Skeletal muscle tissue (tissue), 3 donors: ENCODE measurements at regions not wholly inside any gene's neighbourhood (a gene's known extent, or its start where the extent isn't known, plus 50 kb on each side); places are given as distances from the start of the nearest gene placed in this dataset.

Experiments
- H3K27ac ChIP-seq: one replicate; pipeline ENCODE4 v1.7.0; 2013; ENCODE audit warnings: mild to moderate bottlenecking, low read depth, low read length, inconsistent platforms
- H3K27me3 ChIP-seq, 3 donors: one replicate each; pipeline ENCODE4 v1.7.0; 2013; ENCODE audit warnings: low read length in 3 of 3; ENCODE audit not compliant: control insufficient read depth in 3 of 3, insufficient read depth in 3 of 3
- H3K36me3 ChIP-seq, 3 donors: one replicate each; pipeline ENCODE4 v1.7.0; 2013; ENCODE audit warnings: low read length in 3 of 3; ENCODE audit not compliant: control insufficient read depth in 3 of 3, insufficient read depth in 3 of 3
- H3K4me1 ChIP-seq, 3 donors: one replicate each; pipeline ENCODE4 v1.7.0; 2013; ENCODE audit warnings: low read length in 3 of 3, mild to moderate bottlenecking in 3 of 3; ENCODE audit not compliant: control insufficient read depth in 3 of 3, insufficient read depth in 3 of 3
- H3K4me3 ChIP-seq, 3 donors: one replicate each; pipeline ENCODE4 v1.7.0; 2013; ENCODE audit warnings: low read length in 3 of 3
- H3K9ac ChIP-seq, 3 donors: one replicate each; pipeline ENCODE4 v1.7.0; 2013; ENCODE audit warnings: low read length in 3 of 3, mild to moderate bottlenecking in 3 of 3, moderate library complexity in 2 of 3, low read depth in 1 of 3
- H3K9me3 ChIP-seq, 3 donors: one replicate each; pipeline ENCODE4 v1.7.0; 2013; ENCODE audit warnings: low read length in 3 of 3; ENCODE audit not compliant: control insufficient read depth in 3 of 3
- donor health status: Osteomylitis.

DNA sequence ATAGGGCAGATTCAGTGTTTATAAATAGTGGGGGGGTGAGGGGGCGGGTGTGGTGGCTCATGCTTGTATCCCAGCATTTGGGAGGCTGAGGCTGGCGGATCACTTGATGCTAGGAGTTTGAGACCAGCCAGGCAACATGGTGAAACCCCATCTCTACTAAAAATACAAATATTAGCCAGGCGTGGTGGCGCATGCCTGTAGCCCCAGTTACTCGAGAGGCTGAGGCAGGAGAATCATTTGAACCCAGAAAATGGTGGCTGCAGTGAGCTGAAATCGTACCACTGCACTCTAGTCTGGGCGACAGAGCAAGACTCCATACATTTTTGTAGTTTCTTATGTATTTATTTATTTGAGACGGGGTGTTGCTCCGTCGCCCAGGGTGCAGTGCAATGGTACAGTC lies 109.0 kb upstream of the ZNF217 start:
- Histone ChIP-seq H3K27me3 (no peaks in the 10 kb centered on the region), H3K36me3 (no peaks in the 10 kb centered on the region), H3K9me3 (no peaks in the 10 kb centered on the region), H3K4me3 (no peak overlapping the region), H3K27ac (no peak overlapping the region), H3K4me1 (peaks cover 0 to 2% (median 0%) of the 10 kb centered on the region in 3 donors), H3K9ac (no peak overlapping the region)

DNA sequence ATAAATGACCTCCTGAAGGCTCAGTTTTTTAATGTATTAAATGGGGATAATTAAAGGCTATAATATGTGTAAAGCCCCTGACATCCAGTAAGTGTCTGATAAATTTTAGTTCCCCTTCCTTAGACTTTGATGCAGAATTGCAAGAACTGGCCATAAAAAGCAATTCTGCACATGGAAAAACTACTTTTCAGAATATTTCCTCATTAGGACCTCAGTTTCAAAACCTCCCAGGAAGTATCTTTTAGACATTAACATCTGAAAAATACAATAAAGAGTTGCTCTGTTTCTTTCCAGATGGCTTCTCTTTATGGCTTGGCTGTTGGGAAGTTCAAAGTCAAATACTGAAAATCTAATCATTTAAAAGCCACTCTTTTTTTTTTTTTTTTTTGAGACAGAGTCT lies 106.3 kb upstream of the ZNF217 start:
- no peaks in the 10 kb centered on the region for H3K27me3 ChIP-seq
- no peaks in the 10 kb centered on the region for H3K4me1 ChIP-seq
- no peak overlapping the region for H3K4me3 ChIP-seq
- H3K27ac ChIP-seq, result no peak overlapping the region
- no peak overlapping the region for H3K9ac ChIP-seq
- H3K36me3 ChIP-seq, result no peaks in the 10 kb centered on the region
- no peaks in the 10 kb centered on the region for H3K9me3 ChIP-seq

DNA sequence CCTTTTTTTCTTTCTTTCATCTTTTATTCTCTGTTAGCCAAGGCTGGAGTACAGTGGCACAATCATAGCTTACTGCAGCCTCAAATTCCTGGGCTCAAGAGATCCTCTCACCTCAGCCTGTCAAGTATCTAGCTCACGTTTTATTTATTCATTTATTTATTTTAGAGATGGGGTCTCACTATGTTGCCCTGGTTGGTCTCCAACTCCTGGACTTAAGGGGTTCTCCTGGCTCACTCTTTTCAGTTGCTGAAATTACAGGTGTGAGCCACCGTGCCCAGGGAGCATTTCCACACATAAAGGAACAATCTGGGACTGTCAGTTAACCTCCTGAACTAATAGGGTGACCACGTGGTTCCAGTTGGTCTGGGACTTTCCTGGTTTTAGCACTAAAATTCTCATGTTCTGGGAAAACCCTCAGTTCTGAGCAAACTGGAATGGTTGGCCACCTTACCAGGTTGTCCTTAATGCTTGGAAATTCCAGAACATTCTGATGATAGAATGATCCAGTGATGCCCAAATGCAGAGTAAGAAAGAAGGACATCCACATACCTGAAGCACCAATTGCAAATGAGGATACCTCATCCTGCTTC lies 105.5 kb upstream of the ZNF217 start:
- Histone ChIP-seq H3K27ac (no peak overlapping the region), H3K36me3 (no peaks in the 10 kb centered on the region), H3K27me3 (no peaks in the 10 kb centered on the region), H3K9ac (no peak overlapping the region), H3K4me3 (no peak overlapping the region), H3K9me3 (no peaks in the 10 kb centered on the region), H3K4me1 (no peaks in the 10 kb centered on the region)

DNA sequence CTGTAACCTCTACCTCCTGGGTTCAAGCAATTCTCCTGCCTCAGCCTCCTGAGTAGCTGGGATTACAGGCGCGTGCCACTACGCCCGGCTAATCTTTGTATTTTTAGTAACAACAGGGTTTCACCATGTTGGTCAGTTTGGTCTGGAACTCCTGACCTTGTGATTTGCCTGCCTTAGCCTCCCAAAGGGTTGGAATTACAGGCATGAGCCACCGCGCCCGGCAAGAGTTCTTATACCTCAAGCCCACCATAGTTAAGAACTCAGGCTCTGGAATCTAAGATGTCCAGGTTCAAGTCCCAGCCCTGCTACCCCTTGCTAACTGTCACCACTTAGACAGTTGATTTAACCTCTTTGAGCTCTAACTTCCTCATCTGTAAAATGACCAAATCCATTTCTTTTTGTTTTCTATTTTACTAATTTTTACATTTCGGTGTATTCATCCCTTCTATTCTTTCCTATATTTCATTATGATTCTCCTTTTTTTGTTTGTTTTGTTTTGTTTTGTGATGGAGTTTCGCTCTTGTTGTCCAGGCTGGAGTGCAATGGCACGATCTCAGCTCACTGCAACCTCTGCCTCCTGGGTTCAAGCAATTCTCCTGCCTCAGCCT lies 104.8 kb upstream of the ZNF217 start:
- Histone ChIP-seq H3K4me3 (no peak overlapping the region), H3K27me3 (no peaks in the 10 kb centered on the region), H3K36me3 (no peaks in the 10 kb centered on the region), H3K27ac (no peak overlapping the region), H3K9ac (no peak overlapping the region), H3K9me3 (no peaks in the 10 kb centered on the region), H3K4me1 (no peaks in the 10 kb centered on the region)

DNA sequence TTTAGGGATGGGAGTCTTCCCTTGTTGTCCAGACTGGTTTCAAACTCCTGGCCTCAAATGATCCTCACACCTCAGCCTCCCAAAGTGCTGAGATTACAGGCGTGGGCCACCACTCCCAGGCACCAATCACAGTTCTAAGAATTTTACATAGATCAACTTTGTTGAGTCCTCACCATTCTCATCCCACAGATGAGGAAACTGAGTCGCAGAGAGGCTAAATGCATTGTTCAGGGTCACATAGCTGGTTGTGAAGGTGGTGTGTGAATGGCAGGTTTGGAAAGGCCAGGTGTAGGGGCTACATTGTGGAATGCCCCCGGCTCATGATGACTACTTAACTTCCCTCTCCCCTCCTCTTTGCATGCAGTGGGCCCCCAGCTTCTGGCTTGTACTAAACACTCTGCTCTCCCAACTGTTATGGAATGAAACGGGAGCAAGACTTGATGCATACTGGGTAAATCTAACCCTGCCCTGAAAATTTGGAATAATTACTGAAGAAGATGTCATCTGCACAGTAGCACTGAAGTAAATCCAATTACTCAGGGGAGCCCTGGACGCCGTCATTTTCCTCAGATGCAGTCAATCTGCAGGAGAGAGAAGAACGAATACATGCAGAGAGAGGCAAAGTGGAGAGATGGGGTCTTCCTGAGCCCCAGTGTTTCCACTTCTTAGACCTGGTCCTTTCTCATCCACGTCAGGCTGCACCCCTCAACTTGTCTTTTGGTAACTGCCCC lies 102.3 kb upstream of the ZNF217 start:
- Histone ChIP-seq H3K4me1 (no peaks in the 10 kb centered on the region), H3K36me3 (no peaks in the 10 kb centered on the region), H3K9ac (no peak overlapping the region), H3K9me3 (no peaks in the 10 kb centered on the region), H3K27ac (no peak overlapping the region), H3K27me3 (no peaks in the 10 kb centered on the region), H3K4me3 (no peak overlapping the region)

DNA sequence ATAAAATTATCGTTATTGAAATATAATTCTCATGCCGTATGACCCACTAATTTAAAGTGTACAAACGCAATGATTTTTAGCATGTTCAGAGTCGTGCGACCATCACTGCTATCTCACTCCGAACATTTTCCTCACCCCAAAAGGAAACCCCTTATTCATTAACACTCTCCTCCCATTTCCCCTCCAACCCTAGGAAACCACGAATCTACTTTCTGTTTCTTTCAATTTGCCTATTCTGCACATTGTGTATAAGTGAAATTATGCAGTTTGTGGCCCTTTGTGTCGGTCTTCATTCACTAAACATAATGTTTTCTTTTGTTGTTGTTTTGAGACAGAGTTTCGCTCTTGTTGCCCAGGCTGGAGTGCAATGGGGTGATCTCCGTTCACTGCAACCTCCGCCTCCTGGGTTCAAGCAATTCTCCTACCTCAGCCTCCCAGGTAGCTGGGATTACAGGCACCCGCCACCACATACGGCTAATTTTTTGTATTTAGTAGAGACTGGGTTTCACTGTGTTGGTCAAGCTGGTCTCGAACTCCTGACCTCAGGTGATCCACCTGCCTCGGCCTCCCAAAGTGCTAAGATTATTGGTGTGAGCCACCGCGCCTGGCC lies 99.7 kb upstream of the ZNF217 start:
- H3K9me3 ChIP-seq, result no peaks in the 10 kb centered on the region
- no peak overlapping the region for H3K27ac ChIP-seq
- H3K9ac ChIP-seq, result no peak overlapping the region
- H3K4me1 ChIP-seq, result no peaks in the 10 kb centered on the region
- H3K27me3 ChIP-seq, result no peaks in the 10 kb centered on the region
- no peaks in the 10 kb centered on the region for H3K36me3 ChIP-seq
- no peak overlapping the region for H3K4me3 ChIP-seq

DNA sequence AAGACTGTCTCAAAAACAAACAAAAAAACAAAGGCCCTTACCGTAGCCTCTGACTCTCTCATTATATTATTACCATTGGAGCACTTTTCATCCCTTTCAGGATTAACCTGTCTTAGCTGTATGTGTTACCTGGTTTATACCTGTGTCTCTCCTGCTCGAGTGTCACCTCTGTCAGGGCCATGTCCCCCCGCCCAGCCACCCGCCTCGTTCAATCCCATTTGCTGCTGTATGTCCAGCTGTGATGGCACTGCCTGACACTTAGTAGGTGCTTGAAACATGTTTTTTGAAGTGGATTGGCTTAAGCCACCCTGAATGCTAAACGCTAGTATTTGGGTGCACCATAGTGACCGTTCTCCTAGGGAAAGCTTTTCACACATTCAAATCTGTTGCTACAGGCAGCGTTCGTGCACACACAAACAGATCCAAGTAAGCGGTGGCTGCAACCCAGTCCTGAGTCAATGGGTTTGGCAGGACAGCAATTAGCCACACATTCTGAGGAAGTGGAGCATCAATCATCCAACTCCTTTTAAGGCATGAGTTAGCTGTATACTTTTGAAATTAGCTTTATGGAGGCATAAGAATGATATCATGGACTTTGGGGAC lies 98.9 kb upstream of the ZNF217 start:
- Histone ChIP-seq H3K27ac (no peak overlapping the region), H3K9ac (no peak overlapping the region), H3K4me1 (no peaks in the 10 kb centered on the region), H3K27me3 (no peaks in the 10 kb centered on the region), H3K9me3 (no peaks in the 10 kb centered on the region), H3K4me3 (no peak overlapping the region), H3K36me3 (no peaks in the 10 kb centered on the region)

DNA sequence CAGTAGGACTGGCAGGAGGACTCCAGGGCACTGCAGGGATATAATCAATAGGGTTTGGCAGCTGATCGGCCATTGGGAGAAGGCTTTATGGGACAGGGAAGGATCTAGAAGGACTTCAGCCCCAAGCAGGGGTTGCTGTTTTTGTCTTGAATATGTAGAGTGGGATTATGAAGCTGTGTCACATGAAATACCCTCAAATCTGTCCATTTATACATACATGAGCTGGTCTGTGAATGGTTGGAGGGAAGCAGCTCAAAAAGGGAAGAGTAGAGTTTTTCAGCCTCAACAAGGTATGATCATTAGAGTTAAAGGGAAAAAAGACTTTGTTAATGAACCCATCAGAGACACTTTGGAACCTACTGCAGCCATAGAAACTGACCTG lies 98.2 kb upstream of the ZNF217 start:
- no peaks in the 10 kb centered on the region for H3K9me3 ChIP-seq
- no peak overlapping the region for H3K27ac ChIP-seq
- no peaks in the 10 kb centered on the region for H3K27me3 ChIP-seq
- H3K4me1 ChIP-seq, result no peaks in the 10 kb centered on the region
- no peaks in the 10 kb centered on the region for H3K36me3 ChIP-seq
- no peak overlapping the region for H3K9ac ChIP-seq
- H3K4me3 ChIP-seq, result no peak overlapping the region

DNA sequence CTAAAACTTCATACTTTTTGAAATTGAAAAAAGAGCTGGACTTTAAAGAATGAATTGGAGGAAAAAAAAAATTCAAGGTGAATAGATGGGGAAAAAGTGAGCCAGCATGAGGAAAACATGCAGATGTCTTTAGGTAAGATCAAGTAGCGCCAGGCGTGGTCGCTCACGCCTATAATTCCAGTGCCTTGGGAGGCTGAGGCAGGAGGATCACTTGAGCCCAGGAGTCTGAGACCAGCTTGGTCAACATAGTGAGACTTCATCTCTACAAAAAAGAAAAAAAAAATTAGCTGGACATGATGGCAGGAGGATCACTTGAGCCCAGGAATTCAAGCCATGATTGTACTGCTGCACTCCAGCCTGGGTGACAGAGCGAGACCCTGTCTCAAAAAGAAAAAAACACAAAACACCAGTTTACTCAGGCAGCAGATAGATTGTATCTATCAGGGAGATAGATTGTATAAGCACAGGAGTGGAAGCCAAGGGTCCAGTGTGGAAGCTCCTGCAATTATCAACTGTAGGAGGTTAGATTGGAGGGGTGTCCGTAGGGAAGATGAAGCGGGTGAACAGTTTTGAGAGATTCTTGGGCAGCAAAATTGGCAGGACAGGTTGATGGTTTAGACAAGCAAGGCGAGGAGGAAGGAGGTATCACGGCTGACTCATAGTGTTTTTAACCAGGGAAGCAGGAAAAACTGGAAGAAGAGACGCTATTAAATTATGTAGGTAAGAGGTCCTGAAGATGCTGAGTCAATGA lies 97.6 kb upstream of the ZNF217 start:
- Histone ChIP-seq H3K9ac (no peak overlapping the region), H3K4me1 (no peaks in the 10 kb centered on the region), H3K27me3 (no peaks in the 10 kb centered on the region), H3K27ac (no peak overlapping the region), H3K4me3 (no peak overlapping the region), H3K9me3 (no peaks in the 10 kb centered on the region), H3K36me3 (no peaks in the 10 kb centered on the region)
